Cardiac muscle cell (in vitro differentiated cells and primary cell): ENCODE measurements at regions not wholly inside any gene's neighbourhood (a gene's known extent, or its start where the extent isn't known, plus 50 kb on each side); places are given as distances from the start of the nearest gene placed in this dataset.

Experiments
- DNase-seq, 2 donors: peaks; one replicate each; pipeline versions ENCODE4 v3.0.0 to v3.0.0-alpha.2; 2010 to 2017; ENCODE audit warnings: low read depth in 1 of 2, low spot score in 1 of 2
- H3K27ac ChIP-seq: fragments of 200-600 bp; sonication (generic); 2 replicates; pipeline ENCODE4 v1.5.1; 2016
- H3K27me3 ChIP-seq: fragments of 200-600 bp; sonication (generic); 2 replicates; pipeline ENCODE4 v1.6.0; 2016; ENCODE audit warnings: control low read depth
- H3K36me3 ChIP-seq: fragments of 200-600 bp; sonication (generic); 2 replicates; pipeline ENCODE4 v1.5.1; 2016; ENCODE audit warnings: control low read depth
- H3K4me1 ChIP-seq: fragments of 200-600 bp; sonication (generic); 2 replicates; pipeline ENCODE4 v1.8.1; 2017; ENCODE audit warnings: low read depth, mild to moderate bottlenecking, mixed run types
- H3K4me3 ChIP-seq: fragments of 200-600 bp; sonication (generic); 2 replicates; pipeline ENCODE4 v1.5.1; 2016; ENCODE audit warnings: mild to moderate bottlenecking
- H3K9me3 ChIP-seq: fragments of 200-600 bp; sonication (generic); 2 replicates; pipeline ENCODE4 v1.5.1; 2017; ENCODE audit warnings: low read depth, mild to moderate bottlenecking, control low read depth
- CTCF ChIP-seq: IDR thresholded peaks from 2 replicates; pipeline ENCODE4 v1.5.1; 2012; ENCODE audit warnings: low read depth, mild to moderate bottlenecking, low read length

GRCh38 chr3:168895419-168895818 is 768.1 kb downstream of the MECOM start:
- no peak for TF ChIP-seq CTCF
- H3K4me3 ChIP-seq: no peak overlapping the region
- no peaks in the 10 kb centered on the region for H3K36me3 ChIP-seq
- no peaks in the 10 kb centered on the region for H3K4me1 ChIP-seq
- no peaks in the 10 kb centered on the region for H3K9me3 ChIP-seq
- H3K27ac ChIP-seq: no peak overlapping the region
- DNase-seq: no peak
- no peaks in the 10 kb centered on the region for H3K27me3 ChIP-seq

- Histone ChIP-seq H3K4me1 (no peaks in the 10 kb centered on the region), H3K27me3 (no peaks in the 10 kb centered on the region), H3K27ac (no peak overlapping the region), H3K4me3 (no peak overlapping the region), H3K36me3 (no peaks in the 10 kb centered on the region), H3K9me3 (no peaks in the 10 kb centered on the region)
- no peak for DNase-seq
- no peak for TF ChIP-seq CTCF
These were observed 769.3 kb downstream of the MECOM start for GRCh38 chr3:168894214-168894613.

DNA sequence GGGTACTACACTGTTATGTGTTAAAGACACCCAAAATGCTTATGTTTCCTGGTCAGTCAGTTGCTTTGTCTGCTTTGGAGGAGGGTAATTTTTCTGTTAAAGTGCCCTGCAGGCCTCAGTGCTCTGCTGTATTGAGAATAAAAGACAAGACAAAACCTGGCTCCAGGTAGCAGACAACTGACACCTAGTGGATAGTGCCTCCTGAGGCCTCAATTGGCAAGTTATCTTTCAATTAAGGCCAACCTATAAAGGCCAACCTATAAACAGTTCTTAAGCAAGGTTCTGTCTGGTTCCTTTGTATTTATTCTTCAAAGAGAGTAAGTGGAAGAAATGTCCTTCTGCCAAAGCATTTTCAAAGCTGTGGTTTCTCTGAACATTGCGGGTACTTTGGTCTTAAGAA is 773.8 kb downstream of the MECOM start:
- H3K27ac ChIP-seq: no peak overlapping the region
- no peak for TF ChIP-seq CTCF
- no peak for DNase-seq
- H3K9me3 ChIP-seq: no peaks in the 10 kb centered on the region
- no peaks in the 10 kb centered on the region for H3K4me1 ChIP-seq
- no peaks in the 10 kb centered on the region for H3K36me3 ChIP-seq
- no peaks in the 10 kb centered on the region for H3K27me3 ChIP-seq
- no peak overlapping the region for H3K4me3 ChIP-seq

- Histone ChIP-seq H3K9me3 (no peaks in the 10 kb centered on the region), H3K27me3 (no peaks in the 10 kb centered on the region), H3K27ac (no peak overlapping the region), H3K4me1 (no peaks in the 10 kb centered on the region), H3K36me3 (no peaks in the 10 kb centered on the region), H3K4me3 (no peak overlapping the region)
- TF ChIP-seq CTCF: no peak
- no peak for DNase-seq
These were observed 774.7 kb downstream of the MECOM start for GRCh38 chr3:168888781-168889180.

DNA sequence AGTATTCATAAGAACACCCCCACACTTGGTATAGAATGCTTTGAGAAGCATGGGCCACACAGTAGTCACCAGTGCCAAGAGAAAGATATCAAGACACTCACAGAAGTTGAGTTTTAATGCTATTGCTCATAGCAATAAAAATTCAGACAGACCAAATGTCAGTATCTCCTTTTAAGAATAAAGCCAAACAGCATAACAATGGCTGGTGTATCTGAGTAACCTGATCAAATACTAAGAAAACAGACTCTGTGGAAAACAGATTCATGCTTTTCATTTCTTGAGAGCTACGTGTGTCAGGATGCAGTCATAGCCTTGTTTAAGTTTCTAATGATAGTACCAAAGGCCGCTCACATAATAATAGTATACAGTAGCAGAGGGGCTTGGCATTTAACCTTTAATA is 778.5 kb downstream of the MECOM start:
- no peak for TF ChIP-seq CTCF
- H3K36me3 ChIP-seq: no peaks in the 10 kb centered on the region
- peak in 1 of 2 donors; percentile 17 for DNase-seq
- H3K4me1 ChIP-seq: no peaks in the 10 kb centered on the region
- H3K27me3 ChIP-seq: no peaks in the 10 kb centered on the region
- H3K4me3 ChIP-seq: no peak overlapping the region
- H3K9me3 ChIP-seq: no peaks in the 10 kb centered on the region
- H3K27ac ChIP-seq: no peak overlapping the region

DNA sequence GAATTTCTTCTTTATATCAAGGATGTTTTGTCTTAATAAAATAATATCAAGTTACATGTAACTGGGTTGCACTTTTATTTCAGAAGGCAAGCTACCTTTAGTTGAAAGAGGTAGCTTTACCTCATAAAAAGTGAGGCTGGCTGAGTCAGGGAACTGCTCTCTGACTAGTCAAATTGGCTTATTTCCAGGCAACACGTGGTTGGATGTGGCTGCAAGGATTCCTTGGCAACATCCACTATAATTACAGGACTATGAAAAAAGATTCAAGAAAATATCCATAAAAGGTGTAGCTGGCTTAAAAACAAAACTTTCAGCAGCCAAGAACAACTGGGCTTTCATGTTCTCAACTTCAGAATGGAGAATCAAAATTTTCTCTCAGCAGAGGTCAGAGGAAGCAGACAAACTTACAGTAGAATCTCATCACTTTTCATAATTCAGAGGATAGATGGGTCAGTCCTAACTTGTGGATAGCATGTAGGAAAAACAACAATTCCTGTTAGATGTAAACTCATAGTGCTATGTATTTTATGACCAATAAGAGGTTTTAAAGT is 779.1 kb downstream of the MECOM start:
- no peak for TF ChIP-seq CTCF
- DNase-seq: peak; percentile 18 to 89
- H3K27ac ChIP-seq: no peak overlapping the region

More for the DNA sequence above, 779.1 kb downstream of the MECOM start:
- H3K9me3 ChIP-seq: no peaks in the 10 kb centered on the region
- H3K4me1 ChIP-seq: no peaks in the 10 kb centered on the region
- no peak overlapping the region for H3K4me3 ChIP-seq
- H3K36me3 ChIP-seq: no peaks in the 10 kb centered on the region
- no peaks in the 10 kb centered on the region for H3K27me3 ChIP-seq
